OCI-M1 (cell line): ENCODE measurements at regions not wholly inside any gene's neighbourhood (a gene's known extent, or its start where the extent isn't known, plus 50 kb on each side); places are given as distances from the start of the nearest gene placed in this dataset.

Source experiments
- DNase-seq: peaks from one replicate; lab custom pipeline; 2025; lab: John Stamatoyannopoulos, UW

- DNase-seq, result no peak
Observed at GRCh38 chr18:22625406-22625805, 207.7 kb upstream of the CTAGE1 start.

GRCh38 chr18:22626771-22627170 is 209.1 kb upstream of the CTAGE1 start:
- no peak for DNase-seq

DNA sequence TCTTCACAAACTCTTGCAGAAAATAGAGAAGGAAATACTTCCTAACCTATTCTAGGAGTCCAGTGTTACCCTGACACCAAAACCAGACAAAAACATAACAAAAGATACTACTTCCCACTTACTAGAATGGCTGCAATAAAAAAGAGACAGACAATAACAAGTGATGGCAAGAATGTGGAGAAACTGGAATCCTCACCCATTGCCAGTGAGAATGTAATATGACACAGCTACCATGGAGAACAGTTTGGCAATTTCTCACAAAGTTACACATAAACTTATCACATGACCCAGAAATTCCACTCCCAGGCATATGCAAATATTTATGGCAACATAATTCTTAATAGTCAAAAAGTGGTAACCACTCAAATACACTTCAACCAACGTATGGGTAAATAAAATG is 209.8 kb upstream of the CTAGE1 start:
- DNase-seq, result no peak

DNA sequence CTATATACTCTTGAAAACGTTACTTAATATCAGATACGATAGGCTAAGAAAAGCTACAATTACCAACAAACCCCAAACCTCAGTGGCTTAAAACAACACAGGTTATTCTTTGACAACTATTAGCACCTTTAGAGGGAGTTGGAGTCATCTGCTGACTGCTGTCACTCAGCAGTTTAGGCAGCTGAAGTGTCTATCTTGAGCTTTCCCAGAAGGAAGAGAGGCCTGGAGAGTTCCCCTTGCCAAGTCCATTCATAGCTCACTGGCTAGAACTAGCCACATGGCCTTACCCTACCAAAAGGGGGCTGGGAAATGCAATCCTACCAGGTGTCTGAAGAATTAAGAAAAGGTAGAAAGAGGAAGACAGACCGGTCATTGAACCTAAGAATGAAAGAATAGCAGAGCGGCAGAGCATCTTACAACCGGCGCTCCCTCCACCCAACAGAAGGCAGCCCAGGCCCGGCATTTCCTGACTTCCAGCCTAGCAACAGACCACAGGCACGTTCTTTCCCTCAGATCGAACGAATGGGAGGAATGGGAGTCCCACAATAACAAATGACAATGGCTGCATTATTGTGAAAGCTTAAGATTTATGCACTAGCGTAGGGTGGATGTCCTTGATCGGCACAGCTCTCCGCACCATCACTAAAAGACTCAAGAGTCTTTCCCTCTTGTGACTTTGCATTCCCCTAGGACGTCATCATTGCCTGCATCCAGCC is 211.2 kb upstream of the CTAGE1 start:
- no peak for DNase-seq

GRCh38 chr18:22630980-22631379 is 213.3 kb upstream of the CTAGE1 start:
- DNase-seq, result no peak

- DNase-seq, result no peak
Observed at GRCh38 chr18:22632191-22632590, 214.5 kb upstream of the CTAGE1 start.

- DNase-seq, result no peak
Observed at GRCh38 chr18:22634464-22634863, 216.7 kb upstream of the CTAGE1 start.

DNA sequence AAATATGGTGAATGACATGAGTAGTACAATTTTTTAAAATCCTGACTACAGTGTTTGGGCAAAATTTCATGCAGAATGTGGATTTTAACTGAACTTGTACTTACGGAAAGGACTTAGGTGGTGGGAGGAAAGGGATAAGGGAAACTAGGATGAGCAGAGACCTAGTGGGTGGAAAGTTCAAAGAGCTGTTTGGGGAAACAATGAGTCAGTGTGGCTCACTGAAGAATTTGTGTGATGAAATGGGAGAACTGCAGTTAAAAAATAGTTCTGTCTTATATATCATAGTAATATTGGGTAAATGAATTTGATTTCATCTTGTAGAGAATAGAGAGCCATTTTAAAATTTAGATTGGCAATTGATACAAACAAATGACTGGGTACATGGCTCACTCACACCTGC is 220.1 kb upstream of the CTAGE1 start:
- no peak for DNase-seq

DNA sequence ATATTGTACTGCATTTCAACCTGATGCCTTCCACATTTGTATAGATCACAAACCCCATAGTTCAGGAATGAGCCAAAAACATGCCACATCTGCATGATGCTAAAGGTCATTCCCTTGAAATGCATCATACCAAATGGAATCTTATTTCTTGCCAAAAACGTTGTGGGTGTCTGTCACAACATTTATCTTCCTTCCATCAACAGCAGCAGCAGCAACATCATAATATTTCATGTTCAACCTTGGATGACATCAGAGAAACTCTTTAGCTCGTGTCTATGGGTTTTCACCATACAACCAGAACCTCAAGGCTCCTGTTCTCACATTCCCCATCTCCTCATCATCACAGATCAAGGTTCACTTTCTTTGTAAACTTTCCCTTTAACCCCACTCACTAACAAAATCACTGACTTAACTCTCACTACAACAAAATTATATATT is 221.3 kb upstream of the CTAGE1 start:
- DNase-seq, result no peak

GRCh38 chr18:22639561-22639960 is 221.8 kb upstream of the CTAGE1 start:
- no peak for DNase-seq

GRCh38 chr18:22640281-22640842 is 222.6 kb upstream of the CTAGE1 start:
- DNase-seq, result no peak

GRCh38 chr18:22641958-22642357 is 224.2 kb upstream of the CTAGE1 start:
- no peak for DNase-seq

- DNase-seq, result no peak
Observed at GRCh38 chr18:22643731-22644130, 226.0 kb upstream of the CTAGE1 start.

- no peak for DNase-seq
Observed at GRCh38 chr18:22650247-22650646, 232.5 kb upstream of the CTAGE1 start.

GRCh38 chr18:22657619-22658018 is 239.9 kb upstream of the CTAGE1 start:
- DNase-seq, result no peak

GRCh38 chr18:22658318-22658717 is 240.6 kb upstream of the CTAGE1 start:
- DNase-seq, result no peak

- DNase-seq, result no peak
Observed at GRCh38 chr18:22663378-22663777, 245.7 kb upstream of the CTAGE1 start.

DNA sequence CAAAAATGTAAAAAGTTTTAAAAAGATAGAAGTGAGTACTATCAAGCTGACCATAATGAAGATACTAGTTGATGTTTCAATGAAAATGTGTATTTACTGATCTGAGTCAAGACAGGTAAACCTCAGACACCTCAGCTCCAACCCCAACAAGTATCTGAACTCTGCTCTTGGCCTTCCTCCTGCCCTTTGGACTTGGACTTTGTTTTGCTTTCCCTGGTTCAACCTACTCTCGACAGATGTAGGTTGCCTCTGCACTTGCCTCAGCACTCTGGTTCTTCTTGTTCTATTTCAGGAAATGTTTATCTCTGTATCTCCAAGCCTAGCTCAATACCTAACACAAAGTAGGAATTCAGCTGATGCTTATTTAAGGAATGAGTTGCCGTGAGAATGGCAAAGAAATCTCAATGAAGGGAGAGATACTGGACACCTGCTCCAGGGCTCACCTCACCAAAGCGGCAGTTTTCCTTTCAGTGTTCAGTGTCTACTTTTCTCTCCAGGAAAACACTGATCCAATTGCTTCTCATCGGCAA is 248.8 kb upstream of the CTAGE1 start:
- no peak for DNase-seq

- DNase-seq, result no peak
Observed at GRCh38 chr18:22667156-22667555, 249.4 kb upstream of the CTAGE1 start.

GRCh38 chr18:22667616-22668422 is 250.1 kb upstream of the CTAGE1 start:
- DNase-seq, result peak; percentile 96

- no peak for DNase-seq
Observed at GRCh38 chr18:22668496-22668895, 250.8 kb upstream of the CTAGE1 start.

GRCh38 chr18:22670914-22671313 is 253.2 kb upstream of the CTAGE1 start:
- no peak for DNase-seq
